Choroid plexus epithelial cell (primary cell): ENCODE measurements at regions not wholly inside any gene's neighbourhood (a gene's known extent, or its start where the extent isn't known, plus 50 kb on each side); places are given as distances from the start of the nearest gene placed in this dataset.
A peak's percentile ranks its signal among the peaks of the same experiment; 100 is the strongest.

Experiments
- DNase-seq: peaks from one replicate; pipeline ENCODE4 v3.0.0-alpha.2; 2010; ENCODE audit warnings: low read depth
- H3K4me3 ChIP-seq: 2 replicates; pipeline ENCODE4 v1.5.1; 2011; ENCODE audit warnings: low read depth, mild to moderate bottlenecking, control low read depth, low read length, moderate library complexity
- TF ChIP-seq, protein P1 (sequence below): conservative IDR thresholded peaks from 2 replicates; pipeline ENCODE4 v1.5.1; 2011; ENCODE audit warnings: low read depth, mild to moderate bottlenecking, control low read depth, inconsistent platforms, low read length, moderate library complexity

- TF ChIP-seq, protein P1, sequence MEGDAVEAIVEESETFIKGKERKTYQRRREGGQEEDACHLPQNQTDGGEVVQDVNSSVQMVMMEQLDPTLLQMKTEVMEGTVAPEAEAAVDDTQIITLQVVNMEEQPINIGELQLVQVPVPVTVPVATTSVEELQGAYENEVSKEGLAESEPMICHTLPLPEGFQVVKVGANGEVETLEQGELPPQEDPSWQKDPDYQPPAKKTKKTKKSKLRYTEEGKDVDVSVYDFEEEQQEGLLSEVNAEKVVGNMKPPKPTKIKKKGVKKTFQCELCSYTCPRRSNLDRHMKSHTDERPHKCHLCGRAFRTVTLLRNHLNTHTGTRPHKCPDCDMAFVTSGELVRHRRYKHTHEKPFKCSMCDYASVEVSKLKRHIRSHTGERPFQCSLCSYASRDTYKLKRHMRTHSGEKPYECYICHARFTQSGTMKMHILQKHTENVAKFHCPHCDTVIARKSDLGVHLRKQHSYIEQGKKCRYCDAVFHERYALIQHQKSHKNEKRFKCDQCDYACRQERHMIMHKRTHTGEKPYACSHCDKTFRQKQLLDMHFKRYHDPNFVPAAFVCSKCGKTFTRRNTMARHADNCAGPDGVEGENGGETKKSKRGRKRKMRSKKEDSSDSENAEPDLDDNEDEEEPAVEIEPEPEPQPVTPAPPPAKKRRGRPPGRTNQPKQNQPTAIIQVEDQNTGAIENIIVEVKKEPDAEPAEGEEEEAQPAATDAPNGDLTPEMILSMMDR: no peak
- no peak overlapping the region for H3K4me3 ChIP-seq
- DNase-seq: peak; percentile 1
These were observed 766.2 kb downstream of the FLRT2 start for GRCh38 chr14:86296173-86296572.

GRCh38 chr14:86288336-86288735 lies 758.4 kb downstream of the FLRT2 start:
- TF ChIP-seq, protein P1: no peak
- H3K4me3 ChIP-seq: no peak overlapping the region
- DNase-seq: no peak

- DNase-seq: no peak
- TF ChIP-seq, protein P1: no peak
- no peak overlapping the region for H3K4me3 ChIP-seq
These were observed 749.5 kb downstream of the FLRT2 start for GRCh38 chr14:86279405-86279804.

GRCh38 chr14:86257973-86258372 lies 728.0 kb downstream of the FLRT2 start:
- TF ChIP-seq, protein P1: no peak
- no peak for DNase-seq
- no peak overlapping the region for H3K4me3 ChIP-seq

DNA sequence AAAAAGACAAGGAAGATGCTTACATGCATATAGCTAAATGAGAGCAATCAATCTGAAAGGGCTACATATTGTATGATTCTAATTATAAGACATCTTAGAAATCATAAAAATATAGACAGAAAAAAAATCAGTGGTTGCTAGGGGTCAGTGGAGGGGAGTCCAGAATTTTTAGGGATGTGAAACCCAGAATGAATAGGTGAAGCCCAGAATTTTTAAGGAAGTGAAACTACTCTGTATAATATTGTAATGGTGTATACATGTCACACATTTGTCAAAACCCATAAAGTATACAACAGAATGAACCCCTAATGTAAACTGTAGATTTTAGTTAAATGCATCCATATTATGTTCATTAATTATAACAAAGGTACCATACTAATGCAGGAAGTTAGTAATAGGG lies 713.2 kb downstream of the FLRT2 start:
- TF ChIP-seq, protein P1: no peak
- no peak for DNase-seq
- H3K4me3 ChIP-seq: no peak overlapping the region

DNA sequence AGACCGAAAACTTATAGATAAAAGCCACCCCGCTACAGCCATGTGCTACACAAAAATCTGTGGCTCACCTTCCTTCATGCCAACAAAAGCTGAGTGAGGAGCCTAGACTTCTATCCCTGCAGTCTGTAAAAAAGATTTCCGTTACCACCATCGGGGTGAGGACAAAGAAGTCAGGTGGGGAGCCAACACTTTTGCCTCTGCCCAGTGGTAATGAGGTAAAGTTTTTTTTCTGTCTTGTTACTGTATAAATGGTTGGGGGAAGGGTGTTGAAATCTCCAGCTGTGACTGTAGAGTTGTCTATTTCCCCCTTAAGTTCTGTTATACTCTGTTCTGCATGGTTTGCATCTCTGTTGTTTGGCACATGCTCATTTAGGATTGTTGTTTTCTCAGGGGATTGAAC lies 707.8 kb downstream of the FLRT2 start:
- H3K4me3 ChIP-seq: no peak overlapping the region
- TF ChIP-seq, protein P1: no peak
- no peak for DNase-seq

DNA sequence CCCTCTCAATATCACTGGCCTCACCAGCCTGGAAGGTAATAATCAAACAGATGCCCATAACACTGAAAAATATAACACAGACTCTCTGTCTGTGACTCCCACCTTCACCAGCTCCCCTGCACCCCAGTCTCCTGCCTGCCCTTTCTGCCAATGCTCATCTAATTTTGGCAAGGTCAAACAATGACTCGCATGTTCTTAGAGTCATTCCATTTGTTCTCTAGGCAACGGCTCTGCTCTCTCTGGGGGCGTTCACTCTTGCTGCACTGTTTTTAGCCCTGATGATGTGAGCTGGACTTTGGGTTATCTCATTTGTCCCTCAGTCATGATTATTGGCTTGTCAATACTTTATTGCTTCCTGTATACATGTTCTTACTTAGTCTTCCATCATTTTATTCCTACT lies 691.8 kb downstream of the FLRT2 start:
- H3K4me3 ChIP-seq: no peak overlapping the region
- peak; percentile 1 for DNase-seq
- TF ChIP-seq, protein P1: no peak
